Smooth muscle cell (in vitro differentiated cells): ENCODE measurements at regions not wholly inside any gene's neighbourhood (a gene's known extent, or its start where the extent isn't known, plus 50 kb on each side); places are given as distances from the start of the nearest gene placed in this dataset.

Source experiments
- DNase-seq: peaks from one replicate; lab custom pipeline; 2025; ENCODE audit not compliant: unreplicated experiment; lab: John Stamatoyannopoulos, UW
- H2AFZ ChIP-seq: fragments of 200-600 bp; sonication (generic); 2 replicates; pipeline ENCODE4 v1.6.0; 2016; ENCODE audit warnings: antibody characterized with exemption, low read depth, mild to moderate bottlenecking
- H3F3A ChIP-seq: fragments of 200-600 bp; sonication (generic); 2 replicates; pipeline ENCODE4 v1.6.0; 2017; ENCODE audit warnings: antibody characterized with exemption, low read depth
- H3K27ac ChIP-seq: fragments of 200-600 bp; sonication (generic); 2 replicates; pipeline ENCODE4 v1.5.1; 2016; ENCODE audit warnings: low read depth, mild to moderate bottlenecking
- H3K27me3 ChIP-seq: fragments of 200-600 bp; sonication (generic); 2 replicates; pipeline ENCODE4 v1.6.1; 2016; ENCODE audit warnings: low read depth, mild to moderate bottlenecking
- H3K36me3 ChIP-seq: fragments of 200-600 bp; sonication (generic); 2 replicates; pipeline ENCODE4 v1.5.1; 2016; ENCODE audit warnings: low read depth
- H3K4me1 ChIP-seq: fragments of 200-600 bp; sonication (generic); 2 replicates; pipeline ENCODE4 v1.5.1; 2016; ENCODE audit warnings: low read depth
- H3K4me2 ChIP-seq: fragments of 200-600 bp; sonication (generic); 2 replicates; pipeline ENCODE4 v1.6.0; 2016; ENCODE audit warnings: mild to moderate bottlenecking
- H3K4me3 ChIP-seq: fragments of 200-600 bp; sonication (generic); 2 replicates; pipeline ENCODE4 v1.5.1; 2016; ENCODE audit warnings: mild to moderate bottlenecking
- H3K79me2 ChIP-seq: fragments of 200-600 bp; sonication (generic); 2 replicates; pipeline ENCODE4 v1.6.0; 2016; ENCODE audit warnings: low read depth, mild to moderate bottlenecking
- H3K9ac ChIP-seq: fragments of 200-600 bp; sonication (generic); 2 replicates; pipeline ENCODE4 v1.6.0; 2016; ENCODE audit warnings: low read depth
- H3K9me3 ChIP-seq: fragments of 200-600 bp; sonication (generic); replicated peaks from 2 replicates; pipeline ENCODE4 v1.5.1; 2016; ENCODE audit warnings: low read depth
- H4K20me1 ChIP-seq: fragments of 200-600 bp; sonication (generic); 2 replicates; pipeline ENCODE4 v1.6.0; 2016; ENCODE audit warnings: low read depth
- CTCF ChIP-seq: fragments of 200-600 bp; sonication (generic); IDR thresholded peaks from 2 replicates; pipeline ENCODE4 v1.5.1; 2017; ENCODE audit warnings: borderline replicate concordance, mild to moderate bottlenecking, antibody characterized with exemption; ENCODE audit not compliant: insufficient read depth, poor library complexity, severe bottlenecking
- WGBS: methylation state at CpG from one replicate; pipeline ENCODE4 v1.1.7; 2016; ENCODE audit warnings: low lambda C conversion rate; 5-methylcytosine and 5-hydroxymethylcytosine counted together

GRCh38 chr13:85430216-85430794, 368.9 kb downstream of the SLITRK6 start:
- H3K27ac ChIP-seq, result no peak overlapping the region
- no peak overlapping the region for H3K9ac ChIP-seq
- H3F3A ChIP-seq, result no peaks in the 10 kb centered on the region
- no peaks in the 10 kb centered on the region for H3K9me3 ChIP-seq
- H3K4me1 ChIP-seq, result no peaks in the 10 kb centered on the region
- no peak for DNase-seq
- no peak for TF ChIP-seq CTCF
- no peak overlapping the region for H3K4me2 ChIP-seq
- no peaks in the 10 kb centered on the region for H3K79me2 ChIP-seq
- no peak overlapping the region for H2AFZ ChIP-seq
- no peaks in the 10 kb centered on the region for H4K20me1 ChIP-seq
- H3K4me3 ChIP-seq, result no peak overlapping the region
- no peaks in the 10 kb centered on the region for H3K36me3 ChIP-seq
- H3K27me3 ChIP-seq, result no peaks in the 10 kb centered on the region
- WGBS, result 93% methylated on average over 1 of the region's 1 CpG

- Histone ChIP-seq H3K36me3 (no peaks in the 10 kb centered on the region), H3K4me3 (no peak overlapping the region), H4K20me1 (no peaks in the 10 kb centered on the region), H3K27ac (no peak overlapping the region), H3K4me1 (no peaks in the 10 kb centered on the region), H3K9ac (no peak overlapping the region), H3K9me3 (no peaks in the 10 kb centered on the region), H3K4me2 (no peak overlapping the region), H2AFZ (peak overlapping the region; percentile 16), H3K79me2 (no peaks in the 10 kb centered on the region), H3K27me3 (no peaks in the 10 kb centered on the region), H3F3A (no peaks in the 10 kb centered on the region)
- no peak for TF ChIP-seq CTCF
- DNase-seq, result no peak
Measured at GRCh38 chr13:85427416-85427815, 371.8 kb downstream of the SLITRK6 start.

- Histone ChIP-seq H3K9ac (no peak overlapping the region), H3K4me2 (no peak overlapping the region), H3K36me3 (no peaks in the 10 kb centered on the region), H3K27me3 (no peaks in the 10 kb centered on the region), H3K27ac (no peak overlapping the region), H3K79me2 (no peaks in the 10 kb centered on the region), H3K4me1 (no peaks in the 10 kb centered on the region), H4K20me1 (no peaks in the 10 kb centered on the region), H3K4me3 (no peak overlapping the region), H2AFZ (no peak overlapping the region), H3F3A (no peaks in the 10 kb centered on the region), H3K9me3 (no peaks in the 10 kb centered on the region)
- 94% methylated on average over 2 of the region's 2 CpGs for WGBS
- DNase-seq, result no peak
- TF ChIP-seq CTCF, result no peak
Measured at GRCh38 chr13:85420136-85420535, 379.1 kb downstream of the SLITRK6 start.

GRCh38 chr13:85419611-85420010, 379.6 kb downstream of the SLITRK6 start:
- Histone ChIP-seq H3K36me3 (no peaks in the 10 kb centered on the region), H3K27ac (no peak overlapping the region), H3K9me3 (no peaks in the 10 kb centered on the region), H3K27me3 (no peaks in the 10 kb centered on the region), H3F3A (no peaks in the 10 kb centered on the region), H3K4me3 (no peak overlapping the region), H3K4me2 (no peak overlapping the region), H3K9ac (no peak overlapping the region), H4K20me1 (no peaks in the 10 kb centered on the region), H3K79me2 (no peaks in the 10 kb centered on the region), H2AFZ (no peak overlapping the region), H3K4me1 (no peaks in the 10 kb centered on the region)
- WGBS, result 94% methylated on average over 1 of the region's 1 CpG
- no peak for DNase-seq
- no peak for TF ChIP-seq CTCF
